Neural cell (in vitro differentiated cells): ENCODE measurements at regions not wholly inside any gene's neighbourhood (a gene's known extent, or its start where the extent isn't known, plus 50 kb on each side); places are given as distances from the start of the nearest gene placed in this dataset.

Experiments used
- CTCF ChIP-seq: fragments of 450-650 bp; IDR thresholded peaks from 2 replicates; pipeline ENCODE4 v1.5.1; 2014; ENCODE audit warnings: antibody characterized with exemption, mild to moderate bottlenecking, moderate library complexity; ENCODE audit not compliant: poor library complexity, severe bottlenecking
- EZH2 ChIP-seq: fragments of 200-600, 300-800 bp; shearing (Covaris generic), sonication (generic); IDR thresholded peaks from 2 replicates; pipeline ENCODE4 v1.6.1; 2014; ENCODE audit warnings: antibody characterized with exemption, low read length, borderline replicate concordance, mild to moderate bottlenecking; ENCODE audit not compliant: insufficient read depth, poor library complexity, severe bottlenecking
- MXI1 ChIP-seq: fragments of 450-650 bp; conservative IDR thresholded peaks from 2 replicates; pipeline ENCODE4 v1.6.1; 2014; ENCODE audit warnings: antibody characterized with exemption, mild to moderate bottlenecking; ENCODE audit not compliant: poor library complexity, severe bottlenecking
- POLR2AphosphoS5 ChIP-seq: IDR thresholded peaks from 2 replicates; pipeline ENCODE4 v1.6.1; 2012
- RAD21 ChIP-seq: fragments of 450-650 bp; conservative IDR thresholded peaks from 2 replicates; pipeline ENCODE4 v1.6.1; 2014; ENCODE audit warnings: antibody characterized with exemption, mild to moderate bottlenecking, moderate library complexity

DNA sequence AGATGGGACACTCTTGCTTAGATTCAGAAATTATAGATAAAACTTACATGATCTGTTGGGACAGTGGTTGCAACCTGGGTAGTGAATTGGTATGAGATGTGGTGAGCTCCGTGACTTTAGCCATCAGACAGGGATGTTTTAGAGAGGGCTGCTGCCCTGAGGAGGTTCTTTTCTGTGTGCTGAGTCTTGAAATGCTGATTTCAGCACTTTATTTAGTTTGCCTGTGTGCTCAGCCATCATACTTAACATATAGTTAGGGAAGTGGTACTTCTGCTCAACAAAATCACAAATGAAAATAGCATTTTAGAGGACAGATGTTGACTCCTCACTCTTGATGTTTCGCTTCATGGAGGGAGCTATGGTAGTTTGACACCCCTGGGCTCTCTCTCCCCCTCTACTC, 95.9 kb upstream of the CDH13 start:
- TF ChIP-seq CTCF, result no peak
- TF ChIP-seq MXI1, result no peak
- no peak for TF ChIP-seq POLR2AphosphoS5
- TF ChIP-seq EZH2, result no peak
- TF ChIP-seq RAD21, result no peak
